Uterus (tissue), 3 donors: ENCODE measurements at regions not wholly inside any gene's neighbourhood (a gene's known extent, or its start where the extent isn't known, plus 50 kb on each side); places are given as distances from the start of the nearest gene placed in this dataset.

Experiments
- DNase-seq, 2 donors: peaks; one replicate each; pipeline ENCODE4 v3.0.0-alpha.2; 2019 to 2020
- H3K27ac ChIP-seq, 2 donors: fragments of 200-600 bp; sonication (generic); 1 replicate in 1 of 2; 2 replicates in 1 of 2; pipeline ENCODE4 v1.5.1; 2016 to 2018
- H3K27me3 ChIP-seq, 2 donors: fragments of 200-600 bp; sonication (generic); one replicate each; pipeline ENCODE4 v1.5.1; 2018 to 2019; ENCODE audit warnings: control low read depth in 1 of 2
- H3K36me3 ChIP-seq, 2 donors: fragments of 200-600 bp; sonication (generic); one replicate each; pipeline ENCODE4 v1.5.1; 2019; ENCODE audit warnings: control low read depth in 1 of 2
- H3K4me1 ChIP-seq, 2 donors: fragments of 200-600 bp; sonication (generic); one replicate each; pipeline ENCODE4 v1.5.1; 2018 to 2019; ENCODE audit warnings: control low read depth in 1 of 2
- H3K4me3 ChIP-seq, 2 donors: fragments of 200-600 bp; sonication (generic); 1 replicate in 1 of 2; 2 replicates in 1 of 2; pipeline ENCODE4 v1.5.1; 2018 to 2019; ENCODE audit warnings: mild to moderate bottlenecking in 1 of 2
- H3K9me3 ChIP-seq, 2 donors: fragments of 200-600 bp; sonication (generic); one replicate each; pipeline ENCODE4 v1.5.1; 2019; ENCODE audit warnings: control low read depth in 1 of 2
- CTCF ChIP-seq, 4 experiments: fragments of 200-600 bp in 2 of 4; fragments of 450-650 bp in 2 of 4; sonication (generic) in 2 of 4; IDR thresholded peaks; one replicate each; pipeline ENCODE4 v1.5.1; 2016 to 2019; ENCODE audit warnings: antibody characterized with exemption in 4 of 4, mild to moderate bottlenecking in 2 of 4, moderate library complexity in 1 of 4
- POLR2A ChIP-seq, 2 donors: fragments of 450-650 bp; IDR thresholded peaks; one replicate each; pipeline ENCODE4 v1.6.1; 2016; ENCODE audit warnings: antibody characterized with exemption in 2 of 2, mild to moderate bottlenecking in 1 of 2, moderate library complexity in 1 of 2
- intact Hi-C: fragments of 100-400 bp; cut with DNase I; formaldehyde crosslinking; loops from one replicate; pipeline ENCODE4 v1.15.1; 2023; ENCODE audit warnings: low total_unique reads
- donor health status: DM: yes; HTN: yes; CAD: no.

- Histone ChIP-seq H3K27ac (no peak overlapping the region), H3K4me3 (no peak overlapping the region), H3K36me3 (no peaks in the 10 kb centered on the region), H3K27me3 (no peaks in the 10 kb centered on the region), H3K9me3 (no peaks in the 10 kb centered on the region), H3K4me1 (no peaks in the 10 kb centered on the region)
- intact Hi-C loops, result no loop called here
- no peak for DNase-seq
- TF ChIP-seq CTCF (IDR thresholded peaks at IDR 0.05) (no peak), POLR2A (IDR thresholded peaks at IDR 0.05) (no peak)
Measured at GRCh38 chr13:91076830-91077229, 270.7 kb upstream of the MIR17HG start.

- no peaks in the 10 kb centered on the region for H3K36me3 ChIP-seq
- no peak overlapping the region for H3K27ac ChIP-seq
- no peaks in the 10 kb centered on the region for H3K4me1 ChIP-seq
- H3K9me3 ChIP-seq, result no peaks in the 10 kb centered on the region
- no peaks in the 10 kb centered on the region for H3K27me3 ChIP-seq
- TF ChIP-seq POLR2A (IDR thresholded peaks at IDR 0.05), result no peak
- TF ChIP-seq CTCF (IDR thresholded peaks at IDR 0.05), result no peak
- DNase-seq, result no peak
- intact Hi-C loops, result no loop called here
- no peak overlapping the region for H3K4me3 ChIP-seq
Measured at GRCh38 chr13:91078093-91078679, 269.3 kb upstream of the MIR17HG start.

- H3K27ac ChIP-seq, result no peak overlapping the region
- no peaks in the 10 kb centered on the region for H3K4me1 ChIP-seq
- no peaks in the 10 kb centered on the region for H3K9me3 ChIP-seq
- H3K36me3 ChIP-seq, result no peaks in the 10 kb centered on the region
- no peak for DNase-seq
- H3K4me3 ChIP-seq, result no peak overlapping the region
- TF ChIP-seq POLR2A (IDR thresholded peaks at IDR 0.05) (no peak), CTCF (IDR thresholded peaks at IDR 0.05) (no peak)
- no peaks in the 10 kb centered on the region for H3K27me3 ChIP-seq
- intact Hi-C loops, result no loop called here
Measured at GRCh38 chr13:91079176-91079575, 268.3 kb upstream of the MIR17HG start.

- intact Hi-C loops, result no loop called here
- H3K36me3 ChIP-seq, result no peaks in the 10 kb centered on the region
- TF ChIP-seq POLR2A (IDR thresholded peaks at IDR 0.05) (no peak), CTCF (IDR thresholded peaks at IDR 0.05) (no peak)
Measured at GRCh38 chr13:91085127-91085526, 262.4 kb upstream of the MIR17HG start.

GRCh38 chr13:91086936-91087716, 260.4 kb upstream of the MIR17HG start:
- DNase-seq, result no peak
- H3K9me3 ChIP-seq, result no peaks in the 10 kb centered on the region
- no peak overlapping the region for H3K27ac ChIP-seq
- H3K4me3 ChIP-seq, result no peak overlapping the region
- H3K27me3 ChIP-seq, result no peaks in the 10 kb centered on the region
- H3K36me3 ChIP-seq, result no peaks in the 10 kb centered on the region
- no peak for TF ChIP-seq POLR2A (IDR thresholded peaks at IDR 0.05)
- no peak for TF ChIP-seq CTCF (IDR thresholded peaks at IDR 0.05)
- H3K4me1 ChIP-seq, result no peaks in the 10 kb centered on the region
- intact Hi-C loops, result no loop called here

More at GRCh38 chr13:91085127-91085526, 262.4 kb upstream of the MIR17HG start:
- Histone ChIP-seq H3K9me3 (no peaks in the 10 kb centered on the region), H3K27ac (no peak overlapping the region), H3K4me3 (no peak overlapping the region), H3K27me3 (no peaks in the 10 kb centered on the region), H3K4me1 (no peaks in the 10 kb centered on the region)
- no peak for DNase-seq
